Activated CD4-positive, alpha-beta T cell treated with anti-CD3 and anti-CD28 coated beads, Interleukin-2, amount 50 U/mL, for 16 hours (primary cell): ENCODE measurements at regions not wholly inside any gene's neighbourhood (a gene's known extent, or its start where the extent isn't known, plus 50 kb on each side); places are given as distances from the start of the nearest gene placed in this dataset.
A peak's percentile ranks its signal among the peaks of the same experiment; 100 is the strongest.
"Not testable (repeated sequence)": the region's sequence is repeated elsewhere in the genome, so short reads cannot be mapped to it uniquely, and the experiment has no call there.

ENCODE experiments used
- DNase-seq: peaks from one replicate; pipeline ENCODE4 v3.0.0-alpha.2; 2020

DNA sequence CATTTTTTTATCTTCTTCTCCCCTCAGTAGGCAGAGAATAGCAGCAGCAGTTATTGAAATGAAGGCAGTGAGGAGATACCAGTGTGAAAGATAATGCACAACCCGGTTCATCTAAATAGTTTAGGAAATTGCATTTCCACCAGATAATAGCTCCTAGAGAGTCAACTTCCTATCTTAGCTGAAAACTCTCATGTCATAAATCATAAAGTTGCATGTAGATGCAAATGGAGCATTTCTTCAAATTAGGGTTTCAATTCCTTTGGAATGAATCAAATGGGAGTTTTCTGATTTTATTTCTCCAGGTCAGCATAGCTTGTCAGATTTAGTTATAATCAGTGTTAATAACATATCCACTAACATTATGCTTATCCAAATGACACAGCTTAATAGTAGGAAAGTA is 335.3 kb downstream of the CNTNAP4 start:
- DNase-seq, result no peak

DNA sequence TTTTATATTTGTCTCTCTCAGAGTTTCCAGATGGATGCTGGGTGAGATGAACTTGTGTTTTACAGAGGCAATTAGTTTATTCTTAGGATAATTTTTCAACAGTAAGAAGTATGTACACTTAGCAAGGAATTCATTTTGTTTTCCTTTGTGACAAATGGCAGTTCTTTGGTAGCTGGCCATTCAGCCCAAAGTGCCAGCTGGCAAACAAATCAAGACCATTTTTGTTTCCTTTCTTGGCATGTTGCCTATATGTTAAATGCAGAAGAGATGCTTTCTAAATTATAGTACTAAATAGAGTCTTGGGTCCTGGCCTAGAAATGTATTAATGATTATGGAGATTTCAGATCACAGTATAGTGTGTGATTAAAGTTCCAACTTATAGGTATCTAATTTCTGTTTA is 337.1 kb downstream of the CNTNAP4 start:
- DNase-seq, result no peak

DNA sequence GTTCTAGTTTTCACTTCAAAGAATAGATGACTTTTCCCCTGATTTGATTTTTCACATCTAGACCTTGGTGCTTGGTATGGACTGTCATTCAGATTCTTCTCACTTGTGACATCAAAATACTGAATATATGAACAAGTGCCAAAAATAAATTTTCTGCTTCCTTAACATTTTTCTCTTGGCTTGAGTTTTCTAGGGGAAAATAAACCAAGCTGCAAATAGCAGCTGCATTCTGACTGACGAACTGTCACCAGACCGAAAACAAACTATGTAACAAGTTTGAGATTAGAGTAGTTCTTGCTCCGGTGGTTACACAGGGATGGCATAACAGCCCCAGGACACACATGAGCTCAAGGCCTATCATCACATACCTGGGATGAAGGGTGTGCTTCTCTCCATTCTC is 345.7 kb downstream of the CNTNAP4 start:
- DNase-seq, result no peak

DNA sequence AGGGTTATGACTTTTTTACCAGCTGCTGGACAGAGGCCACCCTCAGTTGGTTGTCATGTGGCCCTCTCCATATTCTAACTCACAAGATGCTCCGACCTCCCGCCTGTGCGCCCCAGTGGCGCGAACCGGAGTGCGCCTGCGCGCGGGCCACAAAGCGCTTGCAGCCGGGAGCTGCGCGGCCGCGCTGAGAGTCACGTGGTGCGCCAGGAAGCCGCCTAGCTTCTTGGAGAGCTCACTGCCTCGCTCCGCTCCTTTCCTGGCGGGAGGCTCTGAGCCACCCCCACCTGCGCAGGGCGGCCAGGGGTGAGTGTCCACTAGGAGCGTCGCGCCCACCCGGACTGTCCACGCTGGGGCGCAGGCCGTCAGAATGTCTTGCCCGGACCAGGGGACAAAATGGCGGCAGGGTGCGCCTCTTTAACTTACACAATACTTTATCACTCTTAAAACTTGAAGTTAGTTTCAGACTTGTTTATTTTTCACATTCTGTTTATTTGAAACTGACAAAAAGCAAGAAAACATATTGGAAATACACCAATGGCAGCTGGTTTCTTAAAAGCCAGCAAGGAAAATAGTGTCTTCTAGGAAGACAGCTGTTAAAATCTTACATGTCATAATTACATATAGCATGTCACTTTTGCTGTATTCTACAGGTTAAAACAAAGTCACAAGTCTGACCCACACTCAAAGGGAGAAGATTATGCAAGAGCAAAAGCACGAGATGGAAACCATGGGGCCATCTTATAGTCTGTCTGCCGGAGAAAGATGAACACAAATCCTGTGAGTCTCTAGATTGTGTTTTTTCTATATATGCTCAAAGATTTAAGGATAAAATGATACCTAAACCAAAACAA is 357.9 kb downstream of the CNTNAP4 start:
- no peak for DNase-seq

DNA sequence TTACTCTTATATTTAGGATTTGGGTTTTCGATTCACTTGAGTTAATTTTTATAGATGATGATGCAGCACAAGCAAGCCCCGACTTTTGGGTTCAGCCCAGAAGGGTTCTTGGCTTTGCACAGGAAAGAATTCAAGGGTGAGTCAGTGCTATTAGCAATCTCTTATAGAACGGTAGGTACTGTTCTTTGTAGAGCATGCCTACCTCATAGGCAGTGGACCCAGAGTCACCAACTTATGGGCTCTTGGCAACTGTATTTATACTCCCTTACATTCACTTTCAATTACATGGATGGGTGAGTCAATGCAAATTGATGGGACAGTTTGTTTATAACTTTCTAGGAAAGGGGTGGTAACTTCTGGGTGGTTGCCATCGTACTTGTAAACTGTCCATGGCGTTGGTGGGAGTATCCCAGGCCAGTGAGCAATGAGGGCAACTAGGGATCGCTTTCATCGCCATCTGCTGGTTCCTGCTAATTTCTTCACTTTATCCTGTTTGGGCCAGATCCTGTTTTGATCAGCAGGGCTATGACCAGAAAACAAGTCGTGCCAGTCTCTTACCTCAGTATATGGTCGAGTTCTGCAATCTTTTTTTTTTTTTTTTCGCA is 362.6 kb downstream of the CNTNAP4 start:
- DNase-seq, result peak; percentile 0

DNA sequence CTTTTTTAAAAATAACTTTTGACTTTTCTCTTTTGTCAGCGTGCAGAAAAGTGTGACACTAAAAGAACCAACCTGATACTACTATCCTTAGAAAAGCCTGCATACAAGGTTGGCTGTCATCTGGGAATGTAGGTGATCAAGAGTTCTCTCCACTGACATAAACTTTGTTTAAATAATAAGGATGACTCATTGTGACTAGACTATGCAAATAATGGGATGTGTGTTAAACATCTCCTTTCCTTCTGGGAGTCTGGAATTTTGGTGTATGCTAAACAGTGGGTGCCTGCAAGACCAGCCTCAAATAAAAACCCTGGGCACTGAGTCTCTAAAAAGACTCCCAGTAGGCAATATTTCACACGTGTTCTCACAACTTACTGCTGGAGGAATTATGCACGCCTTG is 373.4 kb downstream of the CNTNAP4 start:
- no peak for DNase-seq

DNA sequence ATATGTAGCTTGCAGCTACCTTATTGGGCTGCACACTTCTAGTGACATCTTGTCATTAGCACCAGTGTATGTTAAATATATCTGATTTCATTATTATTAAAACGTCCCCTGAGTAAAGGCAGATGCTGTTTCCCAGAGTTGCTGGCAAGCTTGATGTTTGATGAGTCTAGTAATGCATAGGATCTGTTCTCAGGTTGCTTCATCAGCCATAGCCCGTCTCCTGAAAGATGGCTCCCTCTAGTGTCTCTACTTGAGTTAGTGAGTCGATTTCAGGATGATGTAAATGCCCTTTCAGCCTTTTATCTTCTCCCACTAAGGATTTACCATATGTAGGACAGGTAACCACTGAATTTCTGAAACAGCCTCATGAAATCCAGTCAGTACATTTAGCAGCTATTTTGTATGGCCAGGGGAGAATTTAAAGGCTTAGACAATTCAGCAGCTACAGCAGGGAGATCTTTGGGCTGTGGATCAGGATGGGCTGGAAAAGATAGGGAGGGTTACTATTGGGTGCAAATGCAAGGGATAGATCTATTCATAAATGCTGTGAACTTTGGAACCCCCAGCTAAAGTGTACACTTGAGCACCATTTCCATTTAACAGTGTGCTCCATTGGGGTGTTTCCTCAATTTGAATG is 376.3 kb downstream of the CNTNAP4 start:
- DNase-seq, result peak; percentile 39

DNA sequence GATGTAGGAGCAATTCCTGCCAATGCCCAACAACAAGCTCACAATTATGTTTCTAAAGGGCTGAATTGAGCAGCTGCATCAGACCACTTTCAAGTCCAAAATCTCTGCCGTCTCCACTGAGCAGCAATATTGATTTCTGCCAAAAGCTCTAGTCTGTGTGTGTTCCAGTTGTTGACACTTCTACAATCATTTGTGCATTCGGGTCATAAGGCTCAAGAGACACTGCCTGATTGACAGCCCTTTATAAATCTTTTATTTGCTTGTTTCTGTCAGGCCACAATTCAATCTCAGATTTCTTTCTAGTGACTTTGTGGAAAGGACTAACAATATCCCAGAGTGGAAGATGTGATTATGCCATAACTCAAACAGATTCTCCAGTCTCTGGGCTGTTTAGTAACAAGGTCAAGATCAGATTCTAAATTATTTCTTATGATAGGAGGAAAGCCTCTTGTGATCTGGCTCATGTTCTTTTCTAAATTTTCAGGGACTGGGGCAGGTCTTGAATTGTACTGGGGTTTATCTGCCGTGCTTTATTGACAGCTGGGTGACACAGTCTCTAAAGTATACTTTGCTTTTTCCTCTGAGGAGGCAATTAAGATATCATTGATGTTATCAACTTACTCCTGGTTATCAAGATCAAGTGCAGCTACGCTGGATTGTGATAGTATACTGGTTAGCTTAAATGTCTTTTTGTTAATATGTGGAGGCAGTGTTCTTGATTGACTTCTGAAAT is 377.1 kb downstream of the CNTNAP4 start:
- DNase-seq, result no peak

DNA sequence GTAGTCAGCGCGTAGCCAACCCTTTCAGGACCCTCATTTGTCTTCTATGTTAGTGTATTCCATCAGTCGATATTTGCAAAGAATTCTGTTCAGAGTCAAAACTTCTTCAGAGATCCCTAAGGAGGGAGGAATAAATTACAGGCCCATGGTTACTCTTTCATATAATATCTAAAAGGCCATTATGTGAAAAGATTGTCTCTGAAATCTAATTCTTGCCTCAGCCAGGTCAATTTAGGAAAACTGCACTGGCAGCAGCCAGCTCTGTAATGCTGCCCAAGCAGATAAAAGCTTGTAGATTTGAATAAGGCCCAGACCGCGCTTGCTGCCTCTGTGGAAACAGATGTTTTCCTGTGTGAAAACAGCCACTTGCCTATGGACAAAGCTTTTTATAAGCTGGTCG is 379.8 kb downstream of the CNTNAP4 start:
- DNase-seq, result no peak

DNA sequence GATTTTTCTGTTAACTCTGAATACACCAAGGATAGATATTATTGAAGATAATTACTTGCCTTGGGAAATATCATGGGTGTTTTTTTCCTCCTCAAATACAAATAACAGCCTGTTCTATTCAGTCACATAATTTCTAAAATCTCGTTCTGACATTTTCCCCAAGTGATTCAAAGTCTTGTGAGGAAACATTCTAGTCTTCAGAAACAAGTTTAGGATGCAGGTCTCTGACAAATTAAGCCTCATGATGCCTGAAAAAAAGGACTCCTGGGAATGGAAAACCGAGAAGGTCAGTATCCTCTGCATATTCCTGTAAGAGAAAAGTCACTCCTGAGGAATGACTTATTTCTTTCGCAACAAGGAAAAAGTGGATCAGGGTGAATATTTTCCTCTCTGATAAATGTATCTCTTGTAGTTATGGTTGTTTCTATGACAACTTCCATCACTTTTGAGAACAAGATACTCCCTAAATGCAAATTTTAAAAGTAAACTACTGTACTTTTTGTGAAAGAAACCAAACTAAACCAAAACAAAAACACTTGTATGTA is 384.6 kb downstream of the CNTNAP4 start:
- DNase-seq, result no peak

DNA sequence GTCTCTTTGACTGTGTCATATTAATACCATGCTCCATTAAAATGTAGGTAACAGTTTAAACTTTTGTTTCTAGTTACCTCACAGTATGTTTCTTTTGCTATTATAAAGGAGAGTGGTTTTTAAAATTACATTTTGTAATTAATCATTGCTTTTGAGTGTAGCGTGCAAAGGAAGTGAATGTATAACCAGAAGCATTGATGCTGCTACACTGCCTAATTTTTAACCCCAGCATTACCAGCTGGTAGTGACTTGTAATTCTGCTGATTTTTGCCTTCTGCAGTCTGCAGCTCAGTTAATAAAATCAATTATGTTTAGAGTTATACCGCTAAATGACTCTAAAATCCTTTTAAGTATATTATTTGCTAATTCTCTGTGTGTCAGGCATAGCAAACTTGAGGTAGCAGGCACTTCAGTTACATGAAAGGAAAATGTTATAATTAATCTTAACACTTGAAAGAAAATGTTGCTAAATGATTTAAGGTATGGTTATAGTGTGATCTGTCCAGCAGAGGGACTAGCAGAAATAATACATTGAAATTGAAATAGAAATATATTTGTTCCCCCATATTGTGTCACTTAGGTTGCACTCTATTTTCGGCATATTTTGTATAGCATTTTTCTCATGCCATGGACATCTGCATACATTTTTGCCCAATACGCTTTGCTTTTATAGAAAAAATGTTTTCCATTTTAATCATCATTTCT is 388.5 kb downstream of the CNTNAP4 start:
- DNase-seq, result no peak

DNA sequence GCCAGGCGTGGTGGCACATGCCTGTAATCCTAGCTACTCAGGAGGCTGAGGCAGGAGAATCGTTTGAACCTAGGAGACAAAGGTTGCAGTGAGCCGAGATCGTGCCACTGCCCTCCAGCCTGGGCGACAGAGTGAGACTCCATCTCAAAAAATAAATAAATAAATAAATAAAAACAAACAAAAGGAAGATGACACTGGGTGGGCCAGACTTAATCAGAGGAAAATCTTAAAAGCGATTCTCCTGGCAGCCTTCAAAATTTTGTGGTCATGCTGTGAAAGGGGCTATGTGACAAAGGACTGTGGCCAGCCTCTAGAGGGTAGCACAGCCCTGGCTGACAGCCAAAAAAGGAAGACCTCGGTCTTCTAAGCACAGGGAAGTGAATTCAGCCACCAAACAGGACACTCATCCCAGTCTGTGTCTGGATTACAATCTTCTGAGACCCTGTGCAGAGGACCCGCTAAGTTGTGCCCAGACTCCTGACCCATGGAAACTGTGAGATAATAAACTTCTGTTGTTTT is 391.1 kb downstream of the CNTNAP4 start:
- DNase-seq, result no peak

DNA sequence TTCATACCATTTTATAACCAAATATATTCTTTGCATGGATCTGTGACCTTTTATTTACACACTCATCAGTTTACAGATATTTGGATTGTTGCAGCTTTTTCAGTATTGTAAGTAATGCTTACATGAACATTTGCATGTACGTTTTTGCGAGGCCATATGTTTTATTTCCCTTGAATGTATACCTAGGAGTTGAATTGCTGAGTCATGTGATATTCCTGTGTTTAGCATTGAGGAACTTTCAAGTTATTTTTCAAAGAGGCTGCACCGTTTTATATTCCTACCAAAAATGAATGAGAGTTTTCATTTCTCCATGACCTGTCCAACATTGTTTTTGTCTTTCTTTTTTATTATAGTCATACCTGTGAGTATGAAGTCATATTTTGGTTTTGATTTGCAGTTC is 392.1 kb downstream of the CNTNAP4 start:
- no peak for DNase-seq

DNA sequence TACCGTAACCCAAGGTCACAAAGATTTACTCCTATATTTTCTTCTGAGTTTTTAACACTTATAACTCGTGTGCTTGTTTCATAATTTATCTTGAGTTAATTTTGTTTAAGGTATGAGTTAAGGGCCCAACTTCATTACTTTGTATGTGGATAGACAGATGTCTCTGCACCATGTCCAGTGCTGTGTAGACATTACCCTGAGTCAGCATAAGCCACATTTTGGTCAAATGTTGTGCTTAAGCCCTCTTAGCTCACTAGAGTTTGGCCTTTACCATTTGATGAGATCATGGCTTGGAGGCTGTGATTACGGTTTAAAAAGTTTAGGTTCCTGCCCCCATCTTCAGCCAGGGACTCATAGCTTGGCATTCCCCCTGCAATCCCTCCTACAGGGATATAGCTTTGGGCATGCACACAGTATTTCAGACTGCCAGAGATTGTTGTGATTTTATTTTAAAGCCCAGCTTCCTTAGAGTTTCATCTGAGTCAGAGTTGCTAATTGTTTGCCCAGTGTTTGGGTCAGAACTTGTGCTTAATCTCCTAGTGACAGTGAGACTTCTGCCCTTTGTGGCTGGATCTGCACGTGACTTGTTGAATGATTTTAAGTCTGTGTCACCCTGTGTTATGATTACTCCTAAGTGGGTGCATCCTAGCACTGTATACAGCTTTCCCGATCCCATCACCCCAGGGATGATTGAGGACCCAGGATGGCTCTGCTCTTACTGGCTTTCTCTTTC is 393.1 kb downstream of the CNTNAP4 start:
- no peak for DNase-seq

DNA sequence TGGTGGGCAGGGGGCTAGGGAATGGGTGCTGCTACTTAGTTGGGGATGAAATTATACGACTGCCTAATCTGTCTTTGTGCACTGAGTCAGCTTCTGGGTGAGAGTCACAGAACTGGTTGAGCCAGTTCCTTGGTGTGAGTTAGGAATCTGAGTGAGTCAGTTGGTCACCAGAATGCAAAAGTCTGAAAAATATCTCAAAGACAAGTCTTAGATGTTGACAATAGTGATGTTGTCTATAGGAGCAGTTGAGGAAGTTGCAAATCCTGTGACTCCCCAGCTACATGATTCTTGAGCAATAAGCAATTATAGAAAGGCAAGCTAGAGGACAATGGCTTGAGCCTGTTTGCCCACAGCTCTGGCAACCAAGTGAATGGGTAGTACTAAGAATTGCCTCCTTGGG is 399.2 kb downstream of the CNTNAP4 start:
- DNase-seq, result no peak

DNA sequence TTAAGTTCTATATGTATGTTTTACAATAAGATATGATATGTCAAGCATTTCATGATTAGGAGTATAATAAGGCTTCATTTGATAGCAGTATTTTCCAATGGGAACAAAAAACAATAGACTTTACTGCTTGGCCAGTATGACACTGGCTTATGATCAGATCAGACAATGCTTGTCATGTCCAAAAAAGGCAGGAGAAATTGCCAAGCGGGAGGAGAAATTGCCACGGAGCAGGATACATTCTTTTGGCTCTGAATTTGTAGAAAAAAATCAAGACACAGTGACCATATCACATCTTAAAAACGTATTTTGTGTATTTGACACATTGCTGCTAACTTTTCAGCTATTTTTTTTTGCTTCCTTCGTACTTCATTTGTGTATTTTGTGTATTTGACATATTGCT is 404.1 kb downstream of the CNTNAP4 start:
- DNase-seq, result no peak

DNA sequence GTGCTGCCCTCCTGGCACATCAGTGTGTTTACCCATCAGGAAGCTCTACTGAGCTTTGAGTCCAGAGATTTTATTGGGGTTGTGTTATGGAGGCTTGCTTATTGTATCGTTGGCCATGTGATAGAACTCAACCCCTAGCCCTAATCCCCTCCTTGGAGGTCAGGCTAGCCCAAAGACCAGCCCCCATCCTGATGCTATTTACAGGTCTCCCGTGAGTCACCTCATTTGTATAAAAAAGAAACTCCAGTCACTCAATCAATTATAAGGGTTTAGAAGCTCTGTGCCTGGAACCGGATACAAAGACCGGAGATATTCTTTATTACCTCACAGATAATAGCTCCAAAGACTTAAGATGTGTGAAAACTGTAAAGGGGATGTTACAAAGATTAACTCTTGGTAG is 405.9 kb downstream of the CNTNAP4 start:
- no peak for DNase-seq

DNA sequence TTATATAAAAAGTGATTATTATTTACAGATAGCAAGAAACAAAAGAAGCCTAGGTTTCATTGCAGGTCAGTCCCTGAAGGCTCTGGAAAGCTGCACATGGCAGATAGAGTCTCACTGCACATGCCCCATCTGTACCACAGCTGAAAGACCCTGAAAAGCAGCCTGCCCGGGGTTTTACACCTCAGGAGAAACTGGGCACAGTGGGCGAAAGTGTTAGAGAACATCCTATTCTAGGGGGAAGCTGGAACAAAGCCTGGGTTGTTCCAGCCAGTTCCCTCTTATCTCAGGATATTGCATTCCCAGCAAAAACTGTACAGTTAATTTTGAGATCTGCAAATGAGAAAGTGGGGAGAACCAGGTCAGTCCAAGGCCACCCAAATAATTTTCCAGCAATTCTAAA is 419.7 kb downstream of the CNTNAP4 start:
- no peak for DNase-seq

DNA sequence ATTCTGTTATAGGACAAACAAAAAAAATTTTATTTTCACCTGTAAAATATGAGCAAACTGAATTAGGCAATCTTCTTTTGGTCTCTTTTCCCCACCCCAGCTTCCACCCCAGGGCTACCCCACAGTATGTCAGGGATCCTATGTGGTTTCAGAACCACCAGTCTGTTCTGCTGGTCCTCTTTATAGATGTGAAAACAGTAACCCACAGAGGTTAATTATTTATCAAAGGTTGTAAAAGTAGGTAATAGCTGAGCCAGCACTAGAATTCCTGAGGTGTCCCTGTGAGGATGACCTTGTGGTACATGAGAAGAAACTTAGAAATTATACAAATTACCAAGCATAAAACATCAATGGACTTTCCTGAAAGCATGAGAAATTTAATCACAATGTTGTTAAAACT is 428.7 kb downstream of the CNTNAP4 start:
- DNase-seq, result no peak

DNA sequence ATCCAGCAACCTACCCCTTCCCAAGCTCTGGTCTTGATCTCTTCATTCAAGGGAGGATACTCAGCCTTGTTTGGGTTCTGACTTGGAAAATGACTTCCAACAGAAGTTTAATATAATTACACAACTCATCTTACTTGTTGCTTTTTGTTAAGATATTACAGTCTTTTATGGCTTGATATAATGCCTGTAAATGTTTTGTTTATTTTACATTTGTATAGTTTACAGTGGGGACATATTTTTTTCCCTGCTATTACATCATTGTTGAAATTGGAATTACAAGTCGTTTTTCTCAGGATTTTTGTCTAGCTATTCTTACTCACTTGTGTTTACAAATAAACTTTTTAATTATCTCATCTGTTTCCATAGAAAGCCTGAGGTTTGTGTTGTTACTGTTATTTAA is 436.0 kb downstream of the CNTNAP4 start:
- DNase-seq, result no peak

DNA sequence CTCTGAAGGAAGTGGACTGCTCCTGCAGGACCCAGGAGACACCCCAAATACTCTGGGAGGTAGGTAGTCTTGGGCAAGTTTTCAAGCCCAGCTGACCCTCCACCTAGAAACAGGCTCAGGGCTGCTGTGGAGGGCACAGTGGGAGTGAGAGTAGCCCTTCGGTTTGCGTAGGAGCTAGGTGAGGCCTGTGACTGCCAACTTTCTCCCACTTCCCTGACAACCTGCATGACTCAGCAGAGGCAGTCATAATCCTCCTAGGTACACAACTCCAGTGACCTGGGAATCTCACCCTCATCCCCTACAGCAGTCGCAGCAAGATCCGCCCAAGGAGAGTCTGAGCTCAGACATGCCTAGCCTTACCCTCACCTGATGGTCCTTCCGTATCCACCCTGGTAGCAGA is 439.1 kb downstream of the CNTNAP4 start:
- DNase-seq, result not testable (repeated sequence)

DNA sequence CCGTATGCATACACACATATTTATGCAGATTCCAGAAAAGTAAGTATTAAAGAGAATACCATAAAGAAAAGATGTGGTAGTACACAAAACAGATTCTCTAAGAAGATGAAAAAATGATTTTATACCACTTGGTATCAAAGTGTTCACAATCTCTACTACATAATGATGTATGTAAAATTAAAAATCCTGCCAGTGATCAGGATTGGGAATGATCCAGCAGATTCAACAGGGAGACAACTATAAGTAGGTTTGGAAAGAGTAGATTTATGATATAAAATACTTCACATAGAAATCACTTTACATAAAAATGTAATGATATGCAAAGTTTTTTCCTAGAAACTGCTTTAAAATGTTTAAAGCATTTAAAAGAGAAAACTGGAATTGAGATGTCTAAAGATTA is 447.0 kb downstream of the CNTNAP4 start:
- no peak for DNase-seq
